ENCODE measurements at regions not wholly inside any gene's neighbourhood (a gene's known extent, or its start where the extent isn't known, plus 50 kb on each side); places are given as distances from the start of the nearest gene placed in this dataset.

GRCh38 chr5:23991406-23991805 is 484.0 kb downstream of the PRDM9 start:
- TF ChIP-seq CTCF (IDR thresholded peaks at IDR 0.05 in 4 of 5, conservative IDR thresholded peaks at IDR 0.05 in 1 of 5): no peak
- TF ChIP-seq POLR2A (IDR thresholded peaks at IDR 0.05): no peak
